Endothelial cell (in vitro differentiated cells): ENCODE measurements at regions not wholly inside any gene's neighbourhood (a gene's known extent, or its start where the extent isn't known, plus 50 kb on each side); places are given as distances from the start of the nearest gene placed in this dataset.

ENCODE experiments used
- DNase-seq: peaks from one replicate; pipeline ENCODE4 v3.0.0; 2021; ENCODE audit warnings: low spot score
- H3K27ac Mint-ChIP-seq: one replicate; pipeline ENCODE4 v1.8.0; 2021; ENCODE audit warnings: mixed read lengths, inconsistent platforms; ENCODE audit not compliant: unreplicated experiment
- H3K27me3 Mint-ChIP-seq: one replicate; pipeline ENCODE4 v1.8.0; 2021; ENCODE audit warnings: mild to moderate bottlenecking, moderate library complexity, mixed read lengths, inconsistent platforms; ENCODE audit not compliant: unreplicated experiment
- H3K36me3 Mint-ChIP-seq: one replicate; pipeline ENCODE4 v1.8.0; 2021; ENCODE audit warnings: mild to moderate bottlenecking, low read depth, mixed read lengths, inconsistent platforms; ENCODE audit not compliant: unreplicated experiment
- H3K4me1 Mint-ChIP-seq: one replicate; pipeline ENCODE4 v1.8.0; 2021; ENCODE audit warnings: mild to moderate bottlenecking, mixed read lengths, inconsistent platforms; ENCODE audit not compliant: unreplicated experiment
- H3K4me3 Mint-ChIP-seq: one replicate; pipeline ENCODE4 v1.8.0; 2021; ENCODE audit warnings: mild to moderate bottlenecking, mixed read lengths, inconsistent platforms; ENCODE audit not compliant: unreplicated experiment
- H3K9me3 Mint-ChIP-seq: one replicate; pipeline ENCODE4 v1.8.0; 2021; ENCODE audit warnings: mixed read lengths, inconsistent platforms; ENCODE audit not compliant: unreplicated experiment
- TF ChIP-seq, protein P1 (sequence below): fragments of 200-600 bp; sonication (generic); IDR thresholded peaks from one replicate; pipeline ENCODE4 v1.5.0; 2021; ENCODE audit warnings: antibody characterized with exemption; ENCODE audit not compliant: unreplicated experiment

GRCh38 chr20:11168026-11168425 is 494.2 kb upstream of the JAG1 start:
- no peak overlapping the region for H3K4me3 Mint-ChIP-seq
- no peaks in the 10 kb centered on the region for H3K27me3 Mint-ChIP-seq
- no peaks in the 10 kb centered on the region for H3K9me3 Mint-ChIP-seq

DNA sequence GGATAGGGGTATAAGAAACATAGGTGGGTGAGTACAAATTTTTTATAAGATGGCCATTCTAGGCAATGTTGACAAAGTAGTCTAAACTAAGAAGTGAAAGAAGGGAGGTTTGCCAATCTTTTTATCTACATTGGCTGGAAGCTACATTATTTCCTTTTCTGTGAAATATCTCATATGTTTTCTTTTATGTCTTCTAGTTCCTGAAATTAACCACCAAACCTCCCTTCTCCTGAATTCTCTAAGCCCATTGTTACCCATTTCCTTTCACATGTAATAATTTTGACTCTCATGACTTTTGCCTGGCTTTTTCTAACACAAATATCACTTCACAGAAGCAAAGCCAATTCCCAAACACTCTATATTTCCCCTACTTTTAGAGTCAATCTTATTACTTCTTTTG is 496.2 kb upstream of the JAG1 start:
- no peak overlapping the region for H3K4me3 Mint-ChIP-seq
- no peaks in the 10 kb centered on the region for H3K9me3 Mint-ChIP-seq

More at GRCh38 chr20:11168026-11168425, 494.2 kb upstream of the JAG1 start:
- Mint-ChIP-seq H3K27ac (no peak overlapping the region), H3K36me3 (no peaks in the 10 kb centered on the region), H3K4me1 (peaks cover 7% of the 10 kb centered on the region)
- DNase-seq, result no peak
- TF ChIP-seq, protein P1, sequence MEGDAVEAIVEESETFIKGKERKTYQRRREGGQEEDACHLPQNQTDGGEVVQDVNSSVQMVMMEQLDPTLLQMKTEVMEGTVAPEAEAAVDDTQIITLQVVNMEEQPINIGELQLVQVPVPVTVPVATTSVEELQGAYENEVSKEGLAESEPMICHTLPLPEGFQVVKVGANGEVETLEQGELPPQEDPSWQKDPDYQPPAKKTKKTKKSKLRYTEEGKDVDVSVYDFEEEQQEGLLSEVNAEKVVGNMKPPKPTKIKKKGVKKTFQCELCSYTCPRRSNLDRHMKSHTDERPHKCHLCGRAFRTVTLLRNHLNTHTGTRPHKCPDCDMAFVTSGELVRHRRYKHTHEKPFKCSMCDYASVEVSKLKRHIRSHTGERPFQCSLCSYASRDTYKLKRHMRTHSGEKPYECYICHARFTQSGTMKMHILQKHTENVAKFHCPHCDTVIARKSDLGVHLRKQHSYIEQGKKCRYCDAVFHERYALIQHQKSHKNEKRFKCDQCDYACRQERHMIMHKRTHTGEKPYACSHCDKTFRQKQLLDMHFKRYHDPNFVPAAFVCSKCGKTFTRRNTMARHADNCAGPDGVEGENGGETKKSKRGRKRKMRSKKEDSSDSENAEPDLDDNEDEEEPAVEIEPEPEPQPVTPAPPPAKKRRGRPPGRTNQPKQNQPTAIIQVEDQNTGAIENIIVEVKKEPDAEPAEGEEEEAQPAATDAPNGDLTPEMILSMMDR, result no peak

GRCh38 chr20:11170565-11170964 is 496.8 kb upstream of the JAG1 start:
- H3K27ac Mint-ChIP-seq, result no peak overlapping the region
- H3K9me3 Mint-ChIP-seq, result no peaks in the 10 kb centered on the region
- H3K4me1 Mint-ChIP-seq, result peaks cover 7% of the 10 kb centered on the region
- no peaks in the 10 kb centered on the region for H3K36me3 Mint-ChIP-seq
- DNase-seq, result no peak
- no peak overlapping the region for H3K4me3 Mint-ChIP-seq
- TF ChIP-seq, protein P1, result no peak
- H3K27me3 Mint-ChIP-seq, result no peaks in the 10 kb centered on the region

More for the DNA sequence above, 496.2 kb upstream of the JAG1 start:
- no peak for DNase-seq
- H3K4me1 Mint-ChIP-seq, result peaks cover 7% of the 10 kb centered on the region
- TF ChIP-seq, protein P1, result no peak
- no peaks in the 10 kb centered on the region for H3K36me3 Mint-ChIP-seq
- no peak overlapping the region for H3K27ac Mint-ChIP-seq
- H3K27me3 Mint-ChIP-seq, result no peaks in the 10 kb centered on the region

DNA sequence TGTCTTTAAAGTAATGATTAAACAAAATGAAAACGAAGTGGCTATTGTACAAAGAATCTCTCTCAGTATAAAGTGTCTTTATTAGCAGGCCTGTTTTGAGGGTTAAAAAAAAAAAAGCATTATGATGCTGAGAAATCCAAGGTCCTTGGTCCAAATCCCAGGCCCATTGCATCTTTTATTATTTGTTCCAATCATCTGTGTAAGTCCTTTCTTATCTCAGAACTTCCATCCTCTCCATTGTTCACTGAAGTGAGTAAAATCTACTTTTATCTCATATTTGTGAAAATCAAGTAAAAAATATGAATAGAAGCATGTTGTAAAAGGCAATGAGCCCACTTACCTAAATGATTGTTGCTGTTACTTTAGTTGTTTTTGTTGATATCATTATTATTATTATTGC is 499.1 kb upstream of the JAG1 start:
- H3K4me1 Mint-ChIP-seq, result peaks cover 7% of the 10 kb centered on the region
- H3K9me3 Mint-ChIP-seq, result no peaks in the 10 kb centered on the region
- TF ChIP-seq, protein P1, result no peak
- no peak overlapping the region for H3K27ac Mint-ChIP-seq
- no peaks in the 10 kb centered on the region for H3K36me3 Mint-ChIP-seq
- DNase-seq, result no peak
- H3K27me3 Mint-ChIP-seq, result no peaks in the 10 kb centered on the region
- H3K4me3 Mint-ChIP-seq, result no peak overlapping the region

DNA sequence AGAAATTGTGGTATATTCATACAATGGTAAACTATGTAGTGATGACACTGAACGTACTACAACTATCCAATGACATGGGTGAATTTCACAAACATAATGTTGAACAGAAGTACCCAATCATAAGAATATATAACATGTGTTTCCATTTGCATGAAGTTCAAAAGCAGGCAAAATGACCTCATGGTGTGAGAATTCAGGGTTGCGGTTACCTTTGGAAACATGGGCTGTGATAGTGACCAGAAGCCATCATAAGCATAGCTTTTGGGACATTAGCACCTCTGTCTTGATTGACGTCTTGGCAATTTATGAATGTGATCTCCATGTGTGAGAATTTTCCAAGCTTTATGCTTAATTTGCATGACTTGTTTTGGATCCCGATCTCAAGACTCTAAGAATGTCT is 500.1 kb upstream of the JAG1 start:
- Mint-ChIP-seq H3K4me1 (peaks cover 7% of the 10 kb centered on the region), H3K9me3 (no peaks in the 10 kb centered on the region), H3K27me3 (no peaks in the 10 kb centered on the region), H3K27ac (no peak overlapping the region), H3K4me3 (no peak overlapping the region), H3K36me3 (no peaks in the 10 kb centered on the region)
- TF ChIP-seq, protein P1, result no peak
- DNase-seq, result no peak
